CD4-positive, alpha-beta T cell (primary cell): ENCODE measurements at regions not wholly inside any gene's neighbourhood (a gene's known extent, or its start where the extent isn't known, plus 50 kb on each side); places are given as distances from the start of the nearest gene placed in this dataset.

ENCODE experiments used
- ATAC-seq: fragments of 200-7000 bp; cut with Tn5 transposase; one replicate; pipeline ENCODE4 v1.10.0; 2022; ENCODE audit warnings: mild to moderate bottlenecking; ENCODE audit not compliant: poor library complexity
- CTCF ChIA-PET: fragments of 350-600 bp; sonication (Branson Sonifier 250); formaldehyde crosslinking; loops from one replicate; lab custom pipeline; 2021; ENCODE audit warnings: antibody characterized with exemption, inconsistent platforms; lab: Charles Lee
- POLR2A ChIA-PET: fragments of 350-600 bp; sonication (Branson Sonifier 250); formaldehyde crosslinking; loops from one replicate; lab custom pipeline; 2021; ENCODE audit warnings: antibody characterized with exemption, inconsistent platforms; lab: Charles Lee
- DNase-seq, 14 experiments: peaks; one replicate each; pipeline ENCODE4 v3.0.0-alpha.2; 2013 to 2020; ENCODE audit warnings: mixed read lengths in 2 of 14
- H3K27ac ChIP-seq, 2 donors: one replicate each; pipeline versions ENCODE4 v1.5.1 to v1.7.0; 2013; ENCODE audit warnings: low read length in 2 of 2, low read depth in 1 of 2, mild to moderate bottlenecking in 1 of 2
- H3K27me3 ChIP-seq, 2 experiments: 1 replicate in 1 of 2; 2 replicates in 1 of 2; pipeline versions ENCODE4 v1.6.1 to v1.7.0; 2013; ENCODE audit warnings: low read length in 2 of 2, control low read depth in 1 of 2, mild to moderate bottlenecking in 1 of 2, moderate library complexity in 1 of 2; ENCODE audit not compliant: insufficient read depth in 2 of 2, control insufficient read depth in 1 of 2
- H3K36me3 ChIP-seq: one replicate; pipeline ENCODE4 v1.6.1; 2013; ENCODE audit warnings: low read length, control low read depth; ENCODE audit not compliant: insufficient read depth
- H3K4me1 ChIP-seq: one replicate; pipeline ENCODE4 v1.6.1; 2013; ENCODE audit warnings: low read length, control low read depth; ENCODE audit not compliant: insufficient read depth
- H3K4me3 ChIP-seq: one replicate; pipeline ENCODE4 v1.5.1; 2013; ENCODE audit warnings: mild to moderate bottlenecking, low read length, moderate library complexity
- H3K9me3 ChIP-seq, 2 experiments: 1 replicate in 1 of 2; 2 replicates in 1 of 2; pipeline versions ENCODE4 v1.6.1 to v1.7.0; 2013; ENCODE audit warnings: low read length in 2 of 2, mild to moderate bottlenecking in 2 of 2, control low read depth in 1 of 2, moderate library complexity in 1 of 2; ENCODE audit not compliant: control insufficient read depth in 1 of 2, insufficient read depth in 1 of 2
- H3K27ac Mint-ChIP-seq: one replicate; pipeline ENCODE4 v1.8.0; 2020; ENCODE audit warnings: mixed read lengths
- H3K27me3 Mint-ChIP-seq: one replicate; pipeline ENCODE4 v1.8.0; 2021; ENCODE audit warnings: mixed read lengths
- H3K36me3 Mint-ChIP-seq: one replicate; pipeline ENCODE4 v1.8.0; 2021; ENCODE audit warnings: low read depth, mixed read lengths
- H3K4me1 Mint-ChIP-seq: one replicate; pipeline ENCODE4 v1.8.0; 2021; ENCODE audit warnings: low read depth, mixed read lengths
- H3K4me3 Mint-ChIP-seq: one replicate; pipeline ENCODE4 v1.8.0; 2020; ENCODE audit warnings: mild to moderate bottlenecking, mixed read lengths
- H3K9me3 Mint-ChIP-seq: one replicate; pipeline ENCODE4 v1.8.0; 2020; ENCODE audit warnings: mixed read lengths
- intact Hi-C, 2 experiments: fragments of 100-400 bp; cut with DNase I in 1 of 2; cut with micrococcal nuclease in 1 of 2; formaldehyde crosslinking; loops; one replicate each; pipeline versions ENCODE4 v1.15.1 to v1.9.0; 2023 to 2025; cut with DNase I, micrococcal nuclease
- TF ChIP-seq, protein P1 (sequence below): fragments of 200-600 bp; IDR thresholded peaks from one replicate; pipeline ENCODE4 v1.8.0; 2022; ENCODE audit warnings: antibody characterized with exemption, mild to moderate bottlenecking

- intact Hi-C loops = no loop called here
- Histone ChIP-seq H3K27me3 (peaks cover 0 to 6% of the 10 kb centered on the region in 2 experiments), H3K4me1 (no peaks in the 10 kb centered on the region), H3K4me3 (no peak overlapping the region), H3K36me3 (no peaks in the 10 kb centered on the region), H3K27ac (no peak overlapping the region), H3K9me3 (no peaks in the 10 kb centered on the region)
- H3K4me3 Mint-ChIP-seq = no peak overlapping the region
- H3K4me1 Mint-ChIP-seq = no peaks in the 10 kb centered on the region
- no peak for ATAC-seq
- H3K27me3 Mint-ChIP-seq = no peaks in the 10 kb centered on the region
- CTCF ChIA-PET = no interaction called here
- no peaks in the 10 kb centered on the region for H3K9me3 Mint-ChIP-seq
- DNase-seq = no peak
- H3K36me3 Mint-ChIP-seq = no peaks in the 10 kb centered on the region
- H3K27ac Mint-ChIP-seq = no peak overlapping the region
- POLR2A ChIA-PET = no interaction called here
- TF ChIP-seq, protein P1, sequence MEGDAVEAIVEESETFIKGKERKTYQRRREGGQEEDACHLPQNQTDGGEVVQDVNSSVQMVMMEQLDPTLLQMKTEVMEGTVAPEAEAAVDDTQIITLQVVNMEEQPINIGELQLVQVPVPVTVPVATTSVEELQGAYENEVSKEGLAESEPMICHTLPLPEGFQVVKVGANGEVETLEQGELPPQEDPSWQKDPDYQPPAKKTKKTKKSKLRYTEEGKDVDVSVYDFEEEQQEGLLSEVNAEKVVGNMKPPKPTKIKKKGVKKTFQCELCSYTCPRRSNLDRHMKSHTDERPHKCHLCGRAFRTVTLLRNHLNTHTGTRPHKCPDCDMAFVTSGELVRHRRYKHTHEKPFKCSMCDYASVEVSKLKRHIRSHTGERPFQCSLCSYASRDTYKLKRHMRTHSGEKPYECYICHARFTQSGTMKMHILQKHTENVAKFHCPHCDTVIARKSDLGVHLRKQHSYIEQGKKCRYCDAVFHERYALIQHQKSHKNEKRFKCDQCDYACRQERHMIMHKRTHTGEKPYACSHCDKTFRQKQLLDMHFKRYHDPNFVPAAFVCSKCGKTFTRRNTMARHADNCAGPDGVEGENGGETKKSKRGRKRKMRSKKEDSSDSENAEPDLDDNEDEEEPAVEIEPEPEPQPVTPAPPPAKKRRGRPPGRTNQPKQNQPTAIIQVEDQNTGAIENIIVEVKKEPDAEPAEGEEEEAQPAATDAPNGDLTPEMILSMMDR = no peak
Observed at GRCh38 chr2:56011624-56012023, 88.0 kb upstream of the EFEMP1 start.

DNA sequence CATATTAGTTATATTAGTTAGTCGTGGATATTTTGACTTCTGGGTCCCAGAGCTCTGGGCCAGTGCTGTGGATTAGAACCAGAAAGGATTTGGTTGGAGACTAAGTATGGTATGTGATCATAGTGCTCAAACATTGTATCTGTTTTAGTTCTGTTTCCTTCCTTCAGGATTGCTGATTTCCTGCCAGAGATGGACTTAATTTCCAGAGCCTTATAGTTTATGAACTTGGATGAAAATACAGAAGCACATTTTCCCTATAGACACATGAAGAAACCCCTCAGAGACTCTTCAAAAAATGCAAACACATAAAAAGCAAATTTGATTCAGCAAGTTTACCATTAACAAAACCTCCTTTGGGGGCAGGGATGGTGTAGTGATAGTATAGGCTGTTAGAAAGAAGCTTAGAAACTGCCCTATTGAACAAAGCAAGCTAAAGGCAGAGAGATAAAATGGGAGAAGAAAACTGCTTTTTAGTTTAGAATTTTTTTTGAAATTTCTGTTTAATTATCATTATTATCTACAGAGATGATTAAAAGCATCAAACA is 88.7 kb upstream of the EFEMP1 start:
- Mint-ChIP-seq H3K4me1 (no peaks in the 10 kb centered on the region), H3K36me3 (no peaks in the 10 kb centered on the region), H3K27ac (no peak overlapping the region), H3K9me3 (no peaks in the 10 kb centered on the region), H3K27me3 (no peaks in the 10 kb centered on the region), H3K4me3 (no peak overlapping the region)
- H3K27me3 ChIP-seq = peaks cover 0 to 6% of the 10 kb centered on the region in 2 experiments
- intact Hi-C loops = no loop called here
- no peaks in the 10 kb centered on the region for H3K36me3 ChIP-seq
- H3K9me3 ChIP-seq = no peaks in the 10 kb centered on the region
- no peak overlapping the region for H3K4me3 ChIP-seq
- H3K4me1 ChIP-seq = no peaks in the 10 kb centered on the region
- no peak for ATAC-seq
- no peak overlapping the region for H3K27ac ChIP-seq
- CTCF ChIA-PET = no interaction called here
- POLR2A ChIA-PET = no interaction called here
- no peak for DNase-seq
- TF ChIP-seq, protein P1 = no peak

GRCh38 chr2:56013475-56013874 is 89.9 kb upstream of the EFEMP1 start:
- TF ChIP-seq, protein P1 = no peak
- intact Hi-C loops = no loop called here
- CTCF ChIA-PET = no interaction called here
- Histone ChIP-seq H3K4me1 (no peaks in the 10 kb centered on the region), H3K27me3 (peaks cover 0 to 6% of the 10 kb centered on the region in 2 experiments), H3K36me3 (no peaks in the 10 kb centered on the region), H3K4me3 (no peak overlapping the region), H3K27ac (no peak overlapping the region), H3K9me3 (no peaks in the 10 kb centered on the region)
- Mint-ChIP-seq H3K27me3 (no peaks in the 10 kb centered on the region), H3K4me1 (no peaks in the 10 kb centered on the region), H3K27ac (no peak overlapping the region), H3K4me3 (no peak overlapping the region), H3K36me3 (no peaks in the 10 kb centered on the region), H3K9me3 (no peaks in the 10 kb centered on the region)
- no peak for ATAC-seq
- DNase-seq = no peak
- POLR2A ChIA-PET = no interaction called here
